ENCODE measurements at regions not wholly inside any gene's neighbourhood (a gene's known extent, or its start where the extent isn't known, plus 50 kb on each side); places are given as distances from the start of the nearest gene placed in this dataset.

DNA sequence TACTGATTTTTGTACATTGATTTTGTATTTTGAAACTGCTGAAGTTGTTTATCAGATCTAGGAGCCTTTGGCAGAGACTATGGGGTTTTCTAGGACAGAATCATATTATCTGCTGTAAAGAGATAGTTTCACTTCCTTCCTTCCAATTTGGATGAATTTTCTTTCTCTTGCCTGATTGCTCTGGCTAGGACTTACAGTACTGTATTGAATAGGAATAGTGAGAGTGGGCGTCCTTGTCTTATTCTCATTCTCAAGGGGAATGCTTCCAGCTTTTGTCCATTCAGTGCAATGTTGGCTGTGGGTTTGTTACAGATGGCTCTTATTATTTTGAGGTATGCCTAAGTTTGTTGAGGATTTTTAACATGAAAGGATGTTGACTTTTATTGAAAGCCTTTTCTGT, 290.1 kb downstream of the MAP2K4 start:
- TF ChIP-seq, protein P1, sequence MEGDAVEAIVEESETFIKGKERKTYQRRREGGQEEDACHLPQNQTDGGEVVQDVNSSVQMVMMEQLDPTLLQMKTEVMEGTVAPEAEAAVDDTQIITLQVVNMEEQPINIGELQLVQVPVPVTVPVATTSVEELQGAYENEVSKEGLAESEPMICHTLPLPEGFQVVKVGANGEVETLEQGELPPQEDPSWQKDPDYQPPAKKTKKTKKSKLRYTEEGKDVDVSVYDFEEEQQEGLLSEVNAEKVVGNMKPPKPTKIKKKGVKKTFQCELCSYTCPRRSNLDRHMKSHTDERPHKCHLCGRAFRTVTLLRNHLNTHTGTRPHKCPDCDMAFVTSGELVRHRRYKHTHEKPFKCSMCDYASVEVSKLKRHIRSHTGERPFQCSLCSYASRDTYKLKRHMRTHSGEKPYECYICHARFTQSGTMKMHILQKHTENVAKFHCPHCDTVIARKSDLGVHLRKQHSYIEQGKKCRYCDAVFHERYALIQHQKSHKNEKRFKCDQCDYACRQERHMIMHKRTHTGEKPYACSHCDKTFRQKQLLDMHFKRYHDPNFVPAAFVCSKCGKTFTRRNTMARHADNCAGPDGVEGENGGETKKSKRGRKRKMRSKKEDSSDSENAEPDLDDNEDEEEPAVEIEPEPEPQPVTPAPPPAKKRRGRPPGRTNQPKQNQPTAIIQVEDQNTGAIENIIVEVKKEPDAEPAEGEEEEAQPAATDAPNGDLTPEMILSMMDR (IDR thresholded peaks at IDR 0.05): no peak
- TF ChIP-seq POLR2A (IDR thresholded peaks at IDR 0.05) (no peak), EP300 (IDR thresholded peaks at IDR 0.05) (no peak)

Measured in tibial nerve (tissue), 4 donors.